Suprapubic skin (tissue), 3 donors: ENCODE measurements at regions not wholly inside any gene's neighbourhood (a gene's known extent, or its start where the extent isn't known, plus 50 kb on each side); places are given as distances from the start of the nearest gene placed in this dataset.

ENCODE experiments used
- CTCF ChIP-seq, 2 donors: fragments of 200-600 bp in 1 of 2; fragments of 450-650 bp in 1 of 2; sonication (generic) in 1 of 2; IDR thresholded peaks; one replicate each; pipeline ENCODE4 v1.5.1; 2016 to 2019; ENCODE audit warnings: antibody characterized with exemption in 2 of 2, mild to moderate bottlenecking in 1 of 2, moderate library complexity in 1 of 2
- POLR2A ChIP-seq, 2 donors: fragments of 450-650 bp; IDR thresholded peaks; one replicate each; pipeline ENCODE4 v1.6.1; 2017; ENCODE audit warnings: antibody characterized with exemption in 2 of 2, mild to moderate bottlenecking in 2 of 2, moderate library complexity in 2 of 2

DNA sequence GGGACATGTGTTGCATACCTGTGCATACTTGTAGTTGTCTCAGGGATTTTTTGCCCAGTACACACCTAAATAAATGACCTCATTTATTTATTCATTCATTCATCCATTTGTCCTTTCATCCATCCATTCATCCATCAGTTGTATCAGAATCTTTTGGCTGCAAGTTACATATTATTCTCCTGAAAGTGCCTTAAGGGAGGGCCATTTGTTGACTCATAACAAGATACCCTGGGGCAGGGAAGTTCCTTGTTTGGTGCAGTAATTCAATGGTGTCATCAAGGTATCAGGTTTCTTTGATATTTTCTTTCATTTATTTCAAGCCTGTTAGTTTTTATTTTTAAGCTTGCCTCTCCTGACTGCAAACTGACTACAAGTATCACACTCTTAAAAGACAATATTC, 597.9 kb upstream of the TLE4 start:
- no peak for TF ChIP-seq CTCF (IDR thresholded peaks at IDR 0.05)
- TF ChIP-seq POLR2A (IDR thresholded peaks at IDR 0.05), result no peak
